ENCODE measurements at regions not wholly inside any gene's neighbourhood (a gene's known extent, or its start where the extent isn't known, plus 50 kb on each side); places are given as distances from the start of the nearest gene placed in this dataset.

GRCh38 chr1:208357644-208358507 lies 113.7 kb upstream of the PLXNA2 start:
- Histone ChIP-seq H3K4me3 (ENCODE audit: low read length in 2 of 2) (no peak overlapping the region), H3K4me1 (ENCODE audit: control insufficient read depth in 1 of 2, insufficient read depth in 2 of 2, low read length in 2 of 2) (no peaks in the 10 kb centered on the region), H3K27ac (ENCODE audit: low read depth in 1 of 2, low read length in 2 of 2) (no peak overlapping the region), H3K36me3 (ENCODE audit: control insufficient read depth in 1 of 2, insufficient read depth in 2 of 2, low read length in 1 of 2) (no peaks in the 10 kb centered on the region), H3K27me3 (ENCODE audit: control insufficient read depth in 1 of 2, insufficient read depth in 2 of 2, low read length in 1 of 2) (peaks cover 0 to 2% of the 10 kb centered on the region in 2 donors), H3K9me3 (ENCODE audit: control insufficient read depth, low read length) (no peaks in the 10 kb centered on the region)
- DNase-seq = no peak
- intact Hi-C loops (cut with DNase I) = no loop called here
- no peak for ATAC-seq (ENCODE audit: low FRiP score)
- WGBS, 2 donors = 76 to 82% methylated on average over 8 of the region's 8 CpGs

GRCh38 chr1:208358651-208359050 lies 114.5 kb upstream of the PLXNA2 start:
- H3K4me1 ChIP-seq (ENCODE audit: control insufficient read depth in 1 of 2, insufficient read depth in 2 of 2, low read length in 2 of 2) = no peaks in the 10 kb centered on the region
- no peak overlapping the region for H3K4me3 ChIP-seq (ENCODE audit: low read length in 2 of 2)
- ATAC-seq (ENCODE audit: low FRiP score) (no peak), DNase-seq (no peak)
- peaks cover 0 to 2% of the 10 kb centered on the region in 2 donors for H3K27me3 ChIP-seq (ENCODE audit: control insufficient read depth in 1 of 2, insufficient read depth in 2 of 2, low read length in 1 of 2)
- H3K9me3 ChIP-seq (ENCODE audit: control insufficient read depth, low read length) = no peaks in the 10 kb centered on the region
- H3K27ac ChIP-seq (ENCODE audit: low read depth in 1 of 2, low read length in 2 of 2) = no peak overlapping the region
- no peaks in the 10 kb centered on the region for H3K36me3 ChIP-seq (ENCODE audit: control insufficient read depth in 1 of 2, insufficient read depth in 2 of 2, low read length in 1 of 2)
- intact Hi-C loops (cut with DNase I) = no loop called here
- 91 to 92% methylated on average over 4 of the region's 4 CpGs for WGBS, 2 donors

- DNase-seq = no peak
- intact Hi-C loops (cut with DNase I) = no loop called here
- 79 to 86% methylated on average over 2 of the region's 2 CpGs for WGBS, 2 donors
Observed at GRCh38 chr1:208362011-208362410, 117.8 kb upstream of the PLXNA2 start.

GRCh38 chr1:208366559-208366958 lies 122.4 kb upstream of the PLXNA2 start:
- H3K27me3 ChIP-seq (ENCODE audit: control insufficient read depth in 1 of 2, insufficient read depth in 2 of 2, low read length in 1 of 2) = no peaks in the 10 kb centered on the region
- intact Hi-C loops (cut with DNase I) = no loop called here
- no peaks in the 10 kb centered on the region for H3K36me3 ChIP-seq (ENCODE audit: control insufficient read depth in 1 of 2, insufficient read depth in 2 of 2, low read length in 1 of 2)
- ATAC-seq (ENCODE audit: low FRiP score) (no peak), DNase-seq (no peak)
- WGBS, 2 donors = 95 to 100% methylated on average over 1 of the region's 1 CpG
- H3K4me1 ChIP-seq (ENCODE audit: control insufficient read depth in 1 of 2, insufficient read depth in 2 of 2, low read length in 2 of 2) = no peaks in the 10 kb centered on the region
- no peak overlapping the region for H3K4me3 ChIP-seq (ENCODE audit: low read length in 2 of 2)
- no peak overlapping the region for H3K27ac ChIP-seq (ENCODE audit: low read depth in 1 of 2, low read length in 2 of 2)
- peaks cover 2% of the 10 kb centered on the region for H3K9me3 ChIP-seq (ENCODE audit: control insufficient read depth, low read length)

More at GRCh38 chr1:208362011-208362410, 117.8 kb upstream of the PLXNA2 start:
- H3K27ac ChIP-seq (ENCODE audit: low read depth in 1 of 2, low read length in 2 of 2) = no peak overlapping the region
- no peaks in the 10 kb centered on the region for H3K4me1 ChIP-seq (ENCODE audit: control insufficient read depth in 1 of 2, insufficient read depth in 2 of 2, low read length in 2 of 2)
- no peak for ATAC-seq (ENCODE audit: low FRiP score)
- H3K27me3 ChIP-seq (ENCODE audit: control insufficient read depth in 1 of 2, insufficient read depth in 2 of 2, low read length in 1 of 2) = peaks cover 0 to 2% of the 10 kb centered on the region in 2 donors
- no peaks in the 10 kb centered on the region for H3K36me3 ChIP-seq (ENCODE audit: control insufficient read depth in 1 of 2, insufficient read depth in 2 of 2, low read length in 1 of 2)
- peaks cover 2% of the 10 kb centered on the region for H3K9me3 ChIP-seq (ENCODE audit: control insufficient read depth, low read length)
- H3K4me3 ChIP-seq (ENCODE audit: low read length in 2 of 2) = no peak overlapping the region

GRCh38 chr1:208369045-208369444 lies 124.9 kb upstream of the PLXNA2 start:
- H3K27me3 ChIP-seq (ENCODE audit: control insufficient read depth in 1 of 2, insufficient read depth in 2 of 2, low read length in 1 of 2) = no peaks in the 10 kb centered on the region
- no peak overlapping the region for H3K4me3 ChIP-seq (ENCODE audit: low read length in 2 of 2)
- DNase-seq (no peak), ATAC-seq (ENCODE audit: low FRiP score) (no peak)
- H3K27ac ChIP-seq (ENCODE audit: low read depth in 1 of 2, low read length in 2 of 2) = no peak overlapping the region
- WGBS, 2 donors = 72 to 73% methylated on average over 2 of the region's 2 CpGs
- intact Hi-C loops (cut with DNase I) = no loop called here
- peaks cover 2% of the 10 kb centered on the region for H3K9me3 ChIP-seq (ENCODE audit: control insufficient read depth, low read length)
- no peaks in the 10 kb centered on the region for H3K36me3 ChIP-seq (ENCODE audit: control insufficient read depth in 1 of 2, insufficient read depth in 2 of 2, low read length in 1 of 2)
- no peaks in the 10 kb centered on the region for H3K4me1 ChIP-seq (ENCODE audit: control insufficient read depth in 1 of 2, insufficient read depth in 2 of 2, low read length in 2 of 2)

- DNase-seq (no peak), ATAC-seq (ENCODE audit: low FRiP score) (no peak)
- intact Hi-C loops (cut with DNase I) = no loop called here
- H3K4me3 ChIP-seq (ENCODE audit: low read length in 2 of 2) = no peak overlapping the region
- H3K27me3 ChIP-seq (ENCODE audit: control insufficient read depth in 1 of 2, insufficient read depth in 2 of 2, low read length in 1 of 2) = no peaks in the 10 kb centered on the region
- H3K36me3 ChIP-seq (ENCODE audit: control insufficient read depth in 1 of 2, insufficient read depth in 2 of 2, low read length in 1 of 2) = no peaks in the 10 kb centered on the region
- 49 to 55% methylated on average over 2 of the region's 2 CpGs for WGBS, 2 donors
- no peaks in the 10 kb centered on the region for H3K4me1 ChIP-seq (ENCODE audit: control insufficient read depth in 1 of 2, insufficient read depth in 2 of 2, low read length in 2 of 2)
- no peak overlapping the region for H3K27ac ChIP-seq (ENCODE audit: low read depth in 1 of 2, low read length in 2 of 2)
- H3K9me3 ChIP-seq (ENCODE audit: control insufficient read depth, low read length) = peaks cover 2% of the 10 kb centered on the region
Observed at GRCh38 chr1:208369658-208370057, 125.5 kb upstream of the PLXNA2 start.

- no peaks in the 10 kb centered on the region for H3K4me1 ChIP-seq (ENCODE audit: control insufficient read depth in 1 of 2, insufficient read depth in 2 of 2, low read length in 2 of 2)
Observed at GRCh38 chr1:208374391-208374941, 130.3 kb upstream of the PLXNA2 start.

GRCh38 chr1:208381481-208381880 lies 137.3 kb upstream of the PLXNA2 start:
- no peak for ATAC-seq (ENCODE audit: low FRiP score)
- WGBS, 2 donors = 68 to 80% methylated on average over 1 of the region's 1 CpG
- no peak overlapping the region for H3K27ac ChIP-seq (ENCODE audit: low read depth in 1 of 2, low read length in 2 of 2)
- no peaks in the 10 kb centered on the region for H3K27me3 ChIP-seq (ENCODE audit: control insufficient read depth in 1 of 2, insufficient read depth in 2 of 2, low read length in 1 of 2)
- intact Hi-C loops (cut with DNase I) = no loop called here
- DNase-seq = no peak
- no peaks in the 10 kb centered on the region for H3K4me1 ChIP-seq (ENCODE audit: control insufficient read depth in 1 of 2, insufficient read depth in 2 of 2, low read length in 2 of 2)
- H3K9me3 ChIP-seq (ENCODE audit: control insufficient read depth, low read length) = no peaks in the 10 kb centered on the region
- no peaks in the 10 kb centered on the region for H3K36me3 ChIP-seq (ENCODE audit: control insufficient read depth in 1 of 2, insufficient read depth in 2 of 2, low read length in 1 of 2)
- no peak overlapping the region for H3K4me3 ChIP-seq (ENCODE audit: low read length in 2 of 2)

More at GRCh38 chr1:208374391-208374941, 130.3 kb upstream of the PLXNA2 start:
- Histone ChIP-seq H3K27ac (ENCODE audit: low read depth in 1 of 2, low read length in 2 of 2) (no peak overlapping the region), H3K9me3 (ENCODE audit: control insufficient read depth, low read length) (no peaks in the 10 kb centered on the region), H3K36me3 (ENCODE audit: control insufficient read depth in 1 of 2, insufficient read depth in 2 of 2, low read length in 1 of 2) (no peaks in the 10 kb centered on the region), H3K27me3 (ENCODE audit: control insufficient read depth in 1 of 2, insufficient read depth in 2 of 2, low read length in 1 of 2) (no peaks in the 10 kb centered on the region), H3K4me3 (ENCODE audit: low read length in 2 of 2) (no peak overlapping the region)
- DNase-seq = no peak
- no peak for ATAC-seq (ENCODE audit: low FRiP score)
- 91 to 92% methylated on average over 6 of the region's 6 CpGs for WGBS, 2 donors
- intact Hi-C loops (cut with DNase I) = no loop called here
